BJ (cell line): ENCODE measurements at regions not wholly inside any gene's neighbourhood (a gene's known extent, or its start where the extent isn't known, plus 50 kb on each side); places are given as distances from the start of the nearest gene placed in this dataset.
A peak's percentile ranks its signal among the peaks of the same experiment; 100 is the strongest.

Experiments
- CTCF ChIA-PET: fragments of 350-600 bp; formaldehyde crosslinking; extraction: SDS; loops from one replicate; lab custom pipeline; 2021; ENCODE audit warnings: antibody characterized with exemption, inconsistent platforms; lab: Yijun Ruan, JAX
- POLR2A ChIA-PET: fragments of 300-600 bp; sonication (Branson Sonifier 250); formaldehyde crosslinking; extraction: SDS; loops from one replicate; lab custom pipeline; 2021; ENCODE audit warnings: antibody characterized with exemption; lab: Charles Lee
- DNase-seq: peaks from one replicate; pipeline ENCODE4 v3.0.0-alpha.2; 2011; ENCODE audit warnings: low read depth
- H3K27me3 ChIP-seq: 2 replicates; pipeline ENCODE4 v1.6.0; 2011; ENCODE audit warnings: low read length; ENCODE audit not compliant: control insufficient read depth, insufficient read depth
- H3K36me3 ChIP-seq: 2 replicates; pipeline ENCODE4 v1.5.1; 2011; ENCODE audit warnings: low read length; ENCODE audit not compliant: control insufficient read depth, insufficient read depth
- H3K4me3 ChIP-seq: 2 replicates; pipeline ENCODE4 v1.5.1; 2011; ENCODE audit warnings: low read depth, mild to moderate bottlenecking, control low read depth, low read length
- CTCF ChIP-seq: IDR thresholded peaks from 2 replicates; pipeline ENCODE4 v1.5.1; 2011; ENCODE audit warnings: low read depth, mild to moderate bottlenecking, control low read depth, inconsistent platforms, low read length, moderate library complexity; ENCODE audit not compliant: insufficient read depth

GRCh38 chrX:104343428-104344129 is 88.8 kb upstream of the ESX1 start:
- CTCF ChIA-PET = interaction anchor here (2.1 kb wide), 1 partner anchor 33 kb away, joined by 13 read pairs; no protein-coding TSS in a partner anchor
- peak; percentile 59 for TF ChIP-seq CTCF
- Histone ChIP-seq H3K36me3 (no peaks in the 10 kb centered on the region), H3K27me3 (no peaks in the 10 kb centered on the region), H3K4me3 (no peak overlapping the region)
- peak; percentile 47 for DNase-seq
- POLR2A ChIA-PET = no interaction called here

GRCh38 chrX:104342065-104342464 is 87.3 kb upstream of the ESX1 start:
- POLR2A ChIA-PET = no interaction called here
- Histone ChIP-seq H3K27me3 (no peaks in the 10 kb centered on the region), H3K4me3 (no peak overlapping the region), H3K36me3 (no peaks in the 10 kb centered on the region)
- no peak for DNase-seq
- no peak for TF ChIP-seq CTCF
- CTCF ChIA-PET = interaction anchor here (1.0 to 1.8 kb wide), 2 partner anchors 30 to 32 kb away, joined by 3 to 17 read pairs; no protein-coding TSS in a partner anchor

- no peak overlapping the region for H3K4me3 ChIP-seq
- POLR2A ChIA-PET = no interaction called here
- no peak for TF ChIP-seq CTCF
- CTCF ChIA-PET = interaction anchor here (1.2 kb wide), 1 partner anchor 26 kb away, joined by 6 read pairs; no protein-coding TSS in a partner anchor
- H3K36me3 ChIP-seq = no peaks in the 10 kb centered on the region
- no peaks in the 10 kb centered on the region for H3K27me3 ChIP-seq
- DNase-seq = peak; percentile 77
These were observed 81.0 kb upstream of the ESX1 start for GRCh38 chrX:104335756-104336155.

DNA sequence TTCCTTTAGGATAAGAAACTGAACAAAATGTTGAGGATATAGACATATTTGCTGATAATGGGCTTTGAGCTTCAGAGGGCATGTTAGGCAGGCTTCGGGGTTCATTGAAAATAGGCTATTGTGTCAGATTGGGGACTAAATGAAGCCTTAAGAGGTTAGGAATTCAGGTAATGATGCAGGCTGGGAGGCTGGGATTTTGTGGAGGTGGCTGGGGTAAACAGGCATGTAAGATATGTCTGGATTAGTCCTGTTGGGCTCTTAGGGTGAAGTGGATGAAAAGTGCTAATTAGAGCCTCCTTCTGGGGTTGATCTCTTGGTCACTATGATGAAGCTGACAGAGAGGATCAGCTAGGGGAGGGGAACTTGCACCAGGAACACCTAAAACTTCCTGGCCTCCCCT is 80.2 kb upstream of the ESX1 start:
- no peak overlapping the region for H3K4me3 ChIP-seq
- DNase-seq = no peak
- H3K27me3 ChIP-seq = no peaks in the 10 kb centered on the region
- TF ChIP-seq CTCF = no peak
- CTCF ChIA-PET = no interaction called here
- H3K36me3 ChIP-seq = no peaks in the 10 kb centered on the region
- POLR2A ChIA-PET = no interaction called here

DNA sequence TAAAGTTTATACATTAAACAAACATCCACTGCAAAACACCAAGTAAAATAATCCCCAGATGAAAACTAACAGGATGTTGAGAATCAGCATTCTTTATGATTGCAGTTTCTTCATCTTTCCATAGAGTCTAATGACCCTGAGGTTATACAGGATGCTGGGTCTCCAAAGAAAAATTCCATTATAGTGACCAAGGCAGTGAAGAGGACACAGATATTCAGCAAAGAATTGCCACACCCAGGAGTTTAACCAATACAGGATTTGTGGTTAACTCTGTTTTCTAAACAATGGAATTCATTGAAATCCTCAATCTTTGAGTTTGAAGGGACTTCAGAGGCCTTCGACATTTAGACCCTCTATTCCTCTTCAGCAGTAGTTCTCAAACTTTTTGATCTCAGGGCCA is 76.2 kb upstream of the ESX1 start:
- no peak for DNase-seq
- H3K36me3 ChIP-seq = no peaks in the 10 kb centered on the region
- H3K4me3 ChIP-seq = no peak overlapping the region
- ChIA-PET POLR2A (no interaction called here), CTCF (no interaction called here)
- TF ChIP-seq CTCF = no peak
- no peaks in the 10 kb centered on the region for H3K27me3 ChIP-seq
